Karpas-422 (cell line): ENCODE measurements at regions not wholly inside any gene's neighbourhood (a gene's known extent, or its start where the extent isn't known, plus 50 kb on each side); places are given as distances from the start of the nearest gene placed in this dataset.

Source experiments
- DNase-seq: peaks from one replicate; pipeline ENCODE4 v3.0.0-alpha.2; 2015
- H2AFZ ChIP-seq: fragments of 200-600 bp; sonication (generic); 2 replicates; pipeline ENCODE4 v1.6.1; 2014; ENCODE audit warnings: antibody characterized with exemption, low read length, mixed read lengths
- H3K27ac ChIP-seq: fragments of 200-600 bp; sonication (generic); 2 replicates; pipeline ENCODE4 v1.5.1; 2014; ENCODE audit warnings: mild to moderate bottlenecking, low read length, moderate library complexity
- H3K27me3 ChIP-seq: fragments of 200-600 bp; sonication (generic); 2 replicates; pipeline ENCODE4 v1.6.1; 2014; ENCODE audit warnings: low read length, mixed read lengths
- H3K36me3 ChIP-seq: fragments of 200-600 bp; sonication (generic); 2 replicates; pipeline ENCODE4 v1.6.1; 2014; ENCODE audit warnings: low read length, mixed read lengths; ENCODE audit not compliant: insufficient read depth
- H3K4me1 ChIP-seq: fragments of 200-600 bp; sonication (generic); 2 replicates; pipeline ENCODE4 v1.6.1; 2014; ENCODE audit warnings: mild to moderate bottlenecking, low read length, mixed read lengths
- H3K4me2 ChIP-seq: fragments of 200-600 bp; sonication (generic); 2 replicates; pipeline ENCODE4 v1.6.1; 2014; ENCODE audit warnings: low read length, low read depth, mild to moderate bottlenecking; ENCODE audit not compliant: poor library complexity, severe bottlenecking
- H3K4me3 ChIP-seq: fragments of 200-600 bp; sonication (generic); 2 replicates; pipeline ENCODE4 v1.5.1; 2014; ENCODE audit warnings: mild to moderate bottlenecking, antibody characterized with exemption, low read length, mixed read lengths
- H3K79me2 ChIP-seq: fragments of 200-600 bp; sonication (generic); 2 replicates; pipeline ENCODE4 v1.6.1; 2014; ENCODE audit warnings: mild to moderate bottlenecking, low read length, mixed read lengths
- H3K9ac ChIP-seq: fragments of 200-600 bp; sonication (generic); 2 replicates; pipeline ENCODE4 v1.6.0; 2014; ENCODE audit warnings: low read length
- H3K9me2 ChIP-seq: fragments of 200-600 bp; sonication (generic), shearing (Covaris generic); replicated peaks from 2 replicates; pipeline ENCODE4 v1.6.0; 2014; ENCODE audit warnings: mild to moderate bottlenecking, low read length, moderate library complexity; ENCODE audit not compliant: insufficient read depth
- H3K9me3 ChIP-seq: fragments of 300-700, 200-600 bp; sonication (generic); 2 replicates; pipeline ENCODE4 v1.6.1; 2014; ENCODE audit warnings: low read length, mixed read lengths
- H4K20me1 ChIP-seq: fragments of 200-600 bp; sonication (generic); 2 replicates; pipeline ENCODE4 v1.6.1; 2014; ENCODE audit warnings: mild to moderate bottlenecking, antibody characterized with exemption, low read length, low read depth; ENCODE audit not compliant: insufficient read depth

GRCh38 chr5:82525626-82526025 lies 247.5 kb upstream of the RPS23 start:
- Histone ChIP-seq H3K9ac (no peak overlapping the region), H3K4me2 (no peak overlapping the region), H3K9me3 (no peaks in the 10 kb centered on the region), H2AFZ (no peak overlapping the region), H3K79me2 (no peaks in the 10 kb centered on the region), H4K20me1 (no peaks in the 10 kb centered on the region), H3K4me3 (no peak overlapping the region), H3K27ac (no peak overlapping the region), H3K4me1 (no peaks in the 10 kb centered on the region), H3K9me2 (0 out of 2 replicates have a peak, but pooled peaks cover 2% of the 10 kb centered on the region), H3K36me3 (no peaks in the 10 kb centered on the region), H3K27me3 (no peaks in the 10 kb centered on the region)
- DNase-seq = no peak

- Histone ChIP-seq H3K27me3 (no peaks in the 10 kb centered on the region), H3K9me2 (no peaks in the 10 kb centered on the region), H4K20me1 (no peaks in the 10 kb centered on the region), H3K9ac (no peak overlapping the region), H3K4me3 (no peak overlapping the region), H3K36me3 (no peaks in the 10 kb centered on the region), H3K4me2 (no peak overlapping the region), H3K9me3 (no peaks in the 10 kb centered on the region), H3K4me1 (no peaks in the 10 kb centered on the region), H3K79me2 (no peaks in the 10 kb centered on the region), H2AFZ (no peak overlapping the region), H3K27ac (no peak overlapping the region)
- DNase-seq = no peak
Measured at GRCh38 chr5:82523633-82524032, 245.5 kb upstream of the RPS23 start.

- no peaks in the 10 kb centered on the region for H3K36me3 ChIP-seq
- DNase-seq = no peak
- no peaks in the 10 kb centered on the region for H3K9me3 ChIP-seq
- H2AFZ ChIP-seq = no peak overlapping the region
- no peaks in the 10 kb centered on the region for H3K9me2 ChIP-seq
- H3K4me3 ChIP-seq = no peak overlapping the region
- H4K20me1 ChIP-seq = no peaks in the 10 kb centered on the region
- no peak overlapping the region for H3K9ac ChIP-seq
- no peak overlapping the region for H3K4me2 ChIP-seq
- no peaks in the 10 kb centered on the region for H3K27me3 ChIP-seq
- H3K4me1 ChIP-seq = no peaks in the 10 kb centered on the region
- no peaks in the 10 kb centered on the region for H3K79me2 ChIP-seq
- H3K27ac ChIP-seq = no peak overlapping the region
Measured at GRCh38 chr5:82522897-82523296, 244.7 kb upstream of the RPS23 start.

DNA sequence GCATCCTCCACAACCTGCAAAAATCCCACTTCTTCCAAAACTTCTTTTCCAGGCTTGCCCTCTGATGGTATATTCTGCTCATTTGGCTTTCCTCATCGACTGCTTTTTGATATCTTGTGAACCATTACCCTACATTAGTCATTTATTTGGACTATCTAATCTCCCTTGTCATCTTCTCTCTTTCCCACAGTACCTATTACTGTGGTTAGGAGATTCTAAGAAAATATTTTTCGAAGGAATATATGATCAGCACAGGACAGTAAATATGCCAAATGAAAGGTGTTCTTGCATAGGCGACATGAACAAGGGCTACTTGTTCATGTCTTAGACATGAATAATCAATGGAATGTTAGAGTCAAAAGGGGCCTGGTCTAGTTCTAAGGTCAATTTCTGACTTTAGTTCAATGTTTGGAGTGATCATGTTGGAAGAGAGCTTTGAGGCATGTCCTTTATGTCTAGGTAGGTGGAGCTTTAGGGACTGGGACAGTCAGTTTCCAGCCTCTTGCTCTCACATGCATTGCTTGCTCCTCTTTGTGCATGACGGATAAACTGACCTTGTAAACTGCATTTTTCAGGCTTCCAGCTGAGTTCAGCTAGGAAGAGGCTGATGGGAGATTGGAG lies 243.4 kb upstream of the RPS23 start:
- H4K20me1 ChIP-seq = no peaks in the 10 kb centered on the region
- no peak for DNase-seq
- H2AFZ ChIP-seq = no peak overlapping the region
- H3K36me3 ChIP-seq = no peaks in the 10 kb centered on the region
- no peaks in the 10 kb centered on the region for H3K4me1 ChIP-seq
- no peaks in the 10 kb centered on the region for H3K9me3 ChIP-seq
- H3K79me2 ChIP-seq = no peaks in the 10 kb centered on the region
- no peak overlapping the region for H3K4me3 ChIP-seq
- H3K4me2 ChIP-seq = no peak overlapping the region
- no peaks in the 10 kb centered on the region for H3K27me3 ChIP-seq
- H3K9me2 ChIP-seq = no peaks in the 10 kb centered on the region
- H3K27ac ChIP-seq = no peak overlapping the region
- H3K9ac ChIP-seq = no peak overlapping the region

DNA sequence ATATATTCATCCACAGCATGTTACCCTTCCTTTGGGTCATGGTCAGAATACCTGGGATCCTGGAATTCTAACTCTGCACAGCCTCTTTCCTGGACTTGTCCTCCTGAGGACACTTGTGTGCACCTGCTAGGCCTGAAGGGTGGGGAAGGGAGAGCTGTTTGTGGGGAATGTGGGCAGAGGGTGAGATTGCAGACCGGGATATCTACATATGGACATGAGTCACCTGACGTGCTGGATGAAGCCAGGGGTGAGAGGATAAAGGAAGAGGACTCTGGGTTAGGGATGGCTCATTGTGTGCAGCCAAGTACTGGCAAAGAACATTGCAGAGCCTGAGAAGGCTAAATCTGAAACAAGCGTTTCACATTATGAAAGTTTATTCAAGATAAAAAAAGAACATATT lies 241.4 kb upstream of the RPS23 start:
- Histone ChIP-seq H3K27ac (no peak overlapping the region), H3K27me3 (no peaks in the 10 kb centered on the region), H3K4me2 (no peak overlapping the region), H3K4me3 (no peak overlapping the region), H2AFZ (no peak overlapping the region), H4K20me1 (no peaks in the 10 kb centered on the region), H3K9ac (no peak overlapping the region), H3K79me2 (no peaks in the 10 kb centered on the region), H3K36me3 (no peaks in the 10 kb centered on the region), H3K9me3 (no peaks in the 10 kb centered on the region), H3K9me2 (no peaks in the 10 kb centered on the region), H3K4me1 (no peaks in the 10 kb centered on the region)
- DNase-seq = no peak

- H3K4me2 ChIP-seq = no peak overlapping the region
- no peaks in the 10 kb centered on the region for H3K27me3 ChIP-seq
- H3K4me3 ChIP-seq = no peak overlapping the region
- no peak overlapping the region for H3K9ac ChIP-seq
- H3K9me2 ChIP-seq = no peaks in the 10 kb centered on the region
- H3K9me3 ChIP-seq = no peaks in the 10 kb centered on the region
- no peaks in the 10 kb centered on the region for H3K36me3 ChIP-seq
- H2AFZ ChIP-seq = no peak overlapping the region
- H3K4me1 ChIP-seq = no peaks in the 10 kb centered on the region
- H4K20me1 ChIP-seq = no peaks in the 10 kb centered on the region
- no peak overlapping the region for H3K27ac ChIP-seq
- DNase-seq = no peak
- H3K79me2 ChIP-seq = no peaks in the 10 kb centered on the region
Measured at GRCh38 chr5:82517544-82518075, 239.5 kb upstream of the RPS23 start.

DNA sequence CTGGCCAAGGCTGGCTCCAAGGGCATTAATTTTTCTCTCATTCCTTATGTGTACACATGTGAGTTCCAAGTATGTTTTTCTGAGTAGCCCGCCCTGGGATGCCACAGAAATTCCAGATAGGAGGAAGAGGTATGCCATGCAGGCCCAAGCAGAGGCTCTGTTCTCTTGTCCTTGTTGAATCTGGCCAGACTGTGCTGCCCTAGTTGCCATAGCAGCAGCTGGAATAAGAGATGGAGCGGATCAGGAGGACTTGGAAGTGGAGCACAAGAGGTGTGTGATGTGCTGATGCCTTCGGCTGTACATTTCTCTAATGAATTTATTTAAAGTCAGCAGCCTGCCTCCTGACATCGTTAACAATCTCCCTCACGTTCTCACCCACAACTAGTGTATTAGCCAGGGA lies 235.6 kb upstream of the RPS23 start:
- no peak for DNase-seq
- no peaks in the 10 kb centered on the region for H3K4me1 ChIP-seq
- H4K20me1 ChIP-seq = no peaks in the 10 kb centered on the region
- H3K4me2 ChIP-seq = no peak overlapping the region
- no peaks in the 10 kb centered on the region for H3K9me3 ChIP-seq
- no peak overlapping the region for H2AFZ ChIP-seq
- H3K9me2 ChIP-seq = no peaks in the 10 kb centered on the region
- no peaks in the 10 kb centered on the region for H3K27me3 ChIP-seq
- no peaks in the 10 kb centered on the region for H3K36me3 ChIP-seq
- H3K27ac ChIP-seq = no peak overlapping the region
- no peaks in the 10 kb centered on the region for H3K79me2 ChIP-seq
- no peak overlapping the region for H3K9ac ChIP-seq
- H3K4me3 ChIP-seq = no peak overlapping the region

DNA sequence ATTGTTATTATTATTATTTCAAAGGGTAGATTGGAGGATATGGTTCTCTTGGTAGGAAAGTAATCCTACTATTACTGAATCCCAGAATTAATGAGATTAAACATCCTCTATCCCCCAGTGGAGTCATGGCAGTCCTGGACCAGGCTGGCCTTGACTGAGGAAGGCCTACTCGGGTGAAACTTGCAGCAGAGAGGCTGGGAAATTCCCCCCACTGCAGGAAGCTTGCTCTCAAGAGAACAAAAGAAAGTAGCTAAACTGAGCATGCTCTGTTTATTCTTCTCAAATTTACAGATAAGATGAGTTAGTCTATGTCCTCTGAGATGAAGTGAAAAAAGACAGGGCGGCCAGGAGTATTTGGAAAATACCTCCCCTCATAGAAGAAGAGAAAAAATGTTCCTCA lies 233.9 kb upstream of the RPS23 start:
- Histone ChIP-seq H3K27me3 (no peaks in the 10 kb centered on the region), H3K9ac (no peak overlapping the region), H3K4me2 (no peak overlapping the region), H3K9me2 (no peaks in the 10 kb centered on the region), H2AFZ (no peak overlapping the region), H3K4me1 (no peaks in the 10 kb centered on the region), H3K36me3 (no peaks in the 10 kb centered on the region), H3K27ac (no peak overlapping the region), H4K20me1 (no peaks in the 10 kb centered on the region), H3K9me3 (no peaks in the 10 kb centered on the region), H3K4me3 (no peak overlapping the region), H3K79me2 (no peaks in the 10 kb centered on the region)
- DNase-seq = no peak
